Caco-2 (cell line): ENCODE measurements at regions not wholly inside any gene's neighbourhood (a gene's known extent, or its start where the extent isn't known, plus 50 kb on each side); places are given as distances from the start of the nearest gene placed in this dataset.

Source experiments
- BruUV-seq: library from RNA; stranded (reverse); fragments of 400-500 nt; replicated peaks from 2 replicates; lab custom pipeline; 2021; lab: Mats Ljungman, UMichigan
- CTCF ChIA-PET: fragments of 300-600 bp; sonication (Branson Sonifier 250); formaldehyde crosslinking; loops from one replicate; lab custom pipeline; 2022; ENCODE audit warnings: antibody characterized with exemption; lab: Charles Lee
- POLR2A ChIA-PET: fragments of 300-600 bp; sonication (Branson Sonifier 250); formaldehyde crosslinking; loops from one replicate; lab custom pipeline; 2022; ENCODE audit warnings: antibody characterized with exemption; lab: Charles Lee
- DNase-seq, 2 experiments: peaks; one replicate each; pipeline versions ENCODE4 v3.0.0 to v3.0.0-alpha.2; 2020 to 2022
- H3K27me3 ChIP-seq: replicated peaks from 2 replicates; pipeline ENCODE4 v1.6.0; 2011; ENCODE audit warnings: low read length; ENCODE audit not compliant: control insufficient read depth, insufficient read depth
- H3K36me3 ChIP-seq: 2 replicates; pipeline ENCODE4 v1.5.1; 2011; ENCODE audit warnings: low read length; ENCODE audit not compliant: control insufficient read depth, insufficient read depth
- H3K4me1 ChIP-seq: fragments of 250-450 bp; sonication (Bioruptor Pico); 2 replicates; pipeline ENCODE4 v1.5.1; 2020; ENCODE audit warnings: mild to moderate bottlenecking
- H3K4me3 ChIP-seq: 2 replicates; pipeline ENCODE4 v1.5.1; 2011; ENCODE audit warnings: low read depth, mild to moderate bottlenecking, control low read depth, low read length
- H3K9me3 ChIP-seq: fragments of 250-450 bp; sonication (Bioruptor Pico); 2 replicates; pipeline ENCODE4 v1.5.1; 2020; ENCODE audit warnings: mild to moderate bottlenecking, moderate library complexity
- H3K27ac Mint-ChIP-seq: one replicate; pipeline ENCODE4 v1.8.0; 2022; ENCODE audit warnings: mixed read lengths; ENCODE audit not compliant: unreplicated experiment
- H3K27me3 Mint-ChIP-seq: one replicate; pipeline ENCODE4 v1.8.0; 2022; ENCODE audit warnings: mixed read lengths; ENCODE audit not compliant: insufficient read depth, unreplicated experiment
- H3K36me3 Mint-ChIP-seq: one replicate; pipeline ENCODE4 v1.8.0; 2022; ENCODE audit warnings: mild to moderate bottlenecking, mixed read lengths; ENCODE audit not compliant: insufficient read depth, unreplicated experiment
- H3K4me1 Mint-ChIP-seq: one replicate; pipeline ENCODE4 v1.8.0; 2022; ENCODE audit warnings: low read depth, mixed read lengths; ENCODE audit not compliant: unreplicated experiment
- H3K4me3 Mint-ChIP-seq: one replicate; pipeline ENCODE4 v1.8.0; 2022; ENCODE audit warnings: mild to moderate bottlenecking, moderate library complexity, mixed read lengths; ENCODE audit not compliant: unreplicated experiment
- H3K9me3 Mint-ChIP-seq: one replicate; pipeline ENCODE4 v1.8.0; 2022; ENCODE audit warnings: mixed read lengths; ENCODE audit not compliant: unreplicated experiment
- CTCF ChIP-seq, 2 experiments: fragments of 200-600 bp in 1 of 2; IDR thresholded peaks; 1 replicate in 1 of 2; 2 replicates in 1 of 2; pipeline versions ENCODE4 v1.5.1 to v1.8.0; 2011 to 2022; ENCODE audit warnings: antibody characterized with exemption in 1 of 2, control low read depth in 1 of 2, inconsistent platforms in 1 of 2, low read depth in 1 of 2, low read length in 1 of 2, mild to moderate bottlenecking in 1 of 2, moderate library complexity in 1 of 2; ENCODE audit not compliant: insufficient read depth in 1 of 2, severe bottlenecking in 1 of 2, unreplicated experiment in 1 of 2
- intact Hi-C: fragments of 100-400 bp; cut with micrococcal nuclease; formaldehyde crosslinking; loops from one replicate; pipeline ENCODE4 v1.10.0; 2022; ENCODE audit not compliant: unreplicated experiment

- POLR2A ChIA-PET = no interaction called here
- Mint-ChIP-seq H3K4me1 (no peaks in the 10 kb centered on the region), H3K36me3 (no peaks in the 10 kb centered on the region), H3K27me3 (no peaks in the 10 kb centered on the region), H3K4me3 (no peak overlapping the region), H3K9me3 (peaks cover 10% of the 10 kb centered on the region), H3K27ac (no peak overlapping the region)
- Histone ChIP-seq H3K27me3 (no peaks in the 10 kb centered on the region), H3K4me3 (no peak overlapping the region), H3K36me3 (no peaks in the 10 kb centered on the region), H3K9me3 (0 out of 2 replicates have a peak, but pooled peaks cover 8% of the 10 kb centered on the region), H3K4me1 (no peaks in the 10 kb centered on the region)
- no peak for DNase-seq
- intact Hi-C loops = no loop called here
- no TSS peak for BruUV-seq
- TF ChIP-seq CTCF (IDR thresholded peaks at IDR 0.05; ENCODE audit: insufficient read depth in 1 of 2, low read depth in 1 of 2, low read length in 1 of 2, severe bottlenecking in 1 of 2, unreplicated experiment in 1 of 2) = no peak
- CTCF ChIA-PET = no interaction called here
These were observed 207.7 kb downstream of the ZBBX start for GRCh38 chr3:167172377-167172776.

DNA sequence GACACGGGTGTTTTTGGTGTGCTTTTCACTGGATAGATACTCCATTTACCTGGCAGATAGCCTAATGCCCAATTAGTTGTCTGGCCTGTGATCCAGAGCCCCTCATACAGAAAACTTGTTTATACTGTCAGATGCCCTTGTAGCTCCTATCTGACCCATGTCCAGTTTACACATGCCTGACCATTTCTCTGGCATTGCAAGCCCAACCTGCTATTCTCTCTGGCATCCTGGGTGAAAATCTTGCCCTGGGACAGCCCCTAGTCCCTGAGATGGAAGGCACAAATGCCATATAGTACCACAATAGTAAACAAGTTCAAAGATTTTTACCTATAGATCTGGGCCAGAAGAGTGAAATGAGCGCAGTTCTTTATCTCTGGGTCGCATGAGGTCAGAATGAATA is 212.6 kb downstream of the ZBBX start:
- Histone ChIP-seq H3K27me3 (no peaks in the 10 kb centered on the region), H3K4me3 (no peak overlapping the region), H3K9me3 (no peaks in the 10 kb centered on the region), H3K4me1 (no peaks in the 10 kb centered on the region), H3K36me3 (no peaks in the 10 kb centered on the region)
- intact Hi-C loops = no loop called here
- Mint-ChIP-seq H3K27me3 (no peaks in the 10 kb centered on the region), H3K4me1 (no peaks in the 10 kb centered on the region), H3K9me3 (no peaks in the 10 kb centered on the region), H3K4me3 (no peak overlapping the region), H3K27ac (no peak overlapping the region), H3K36me3 (no peaks in the 10 kb centered on the region)
- no peak for DNase-seq
- POLR2A ChIA-PET = no interaction called here
- CTCF ChIA-PET = no interaction called here
- TF ChIP-seq CTCF (IDR thresholded peaks at IDR 0.05; ENCODE audit: insufficient read depth in 1 of 2, low read depth in 1 of 2, low read length in 1 of 2, severe bottlenecking in 1 of 2, unreplicated experiment in 1 of 2) = no peak
- no TSS peak for BruUV-seq

- Histone ChIP-seq H3K27me3 (no peaks in the 10 kb centered on the region), H3K4me3 (no peak overlapping the region), H3K9me3 (no peaks in the 10 kb centered on the region), H3K4me1 (no peaks in the 10 kb centered on the region), H3K36me3 (no peaks in the 10 kb centered on the region)
- Mint-ChIP-seq H3K4me3 (no peak overlapping the region), H3K36me3 (no peaks in the 10 kb centered on the region), H3K27ac (no peak overlapping the region), H3K27me3 (no peaks in the 10 kb centered on the region), H3K4me1 (no peaks in the 10 kb centered on the region), H3K9me3 (no peaks in the 10 kb centered on the region)
- BruUV-seq = no TSS peak
- ChIA-PET POLR2A (no interaction called here), CTCF (no interaction called here)
- no peak for TF ChIP-seq CTCF (IDR thresholded peaks at IDR 0.05; ENCODE audit: insufficient read depth in 1 of 2, low read depth in 1 of 2, low read length in 1 of 2, severe bottlenecking in 1 of 2, unreplicated experiment in 1 of 2)
- intact Hi-C loops = no loop called here
- DNase-seq = no peak
These were observed 213.4 kb downstream of the ZBBX start for GRCh38 chr3:167166594-167167253.
